HL-60 (cell line): ENCODE measurements at regions not wholly inside any gene's neighbourhood (a gene's known extent, or its start where the extent isn't known, plus 50 kb on each side); places are given as distances from the start of the nearest gene placed in this dataset.

Experiments
- POLR2AphosphoS5 ChIP-seq: IDR thresholded peaks from 2 replicates; pipeline ENCODE4 v1.6.1; 2012; ENCODE audit warnings: low read depth
- SPI1 ChIP-seq: IDR thresholded peaks from 2 replicates; pipeline ENCODE4 v1.6.1; 2012; ENCODE audit warnings: low read depth, mild to moderate bottlenecking, borderline replicate concordance
- TF ChIP-seq, protein P1 (sequence below): IDR thresholded peaks from one replicate; pipeline ENCODE4 v1.5.1; 2011; ENCODE audit warnings: low read length, control low read depth, inconsistent platforms; ENCODE audit not compliant: insufficient read depth
- TF ChIP-seq, protein P2 (sequence below): IDR thresholded peaks from 2 replicates; pipeline ENCODE4 v1.6.1; 2012; ENCODE audit warnings: low read depth; ENCODE audit not compliant: insufficient replicate concordance

DNA sequence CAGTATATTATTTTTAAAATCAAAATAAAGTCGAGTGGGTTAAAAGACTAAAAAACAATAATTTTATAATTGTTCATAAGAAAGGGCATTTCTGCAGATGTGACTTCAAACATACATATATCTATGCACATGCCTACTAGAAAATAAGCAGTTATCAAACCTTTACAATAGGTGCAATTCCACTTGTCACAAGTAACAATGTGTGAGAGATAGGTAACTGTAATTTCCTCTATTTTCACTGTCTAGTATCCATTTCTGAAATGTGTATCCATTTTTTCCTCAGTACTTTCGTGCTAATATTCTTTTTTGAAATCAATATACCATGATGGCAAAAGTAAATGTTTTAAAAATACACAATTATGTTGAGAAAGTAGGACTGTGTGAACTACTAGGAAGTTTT lies 96.9 kb upstream of the GNAI1 start:
- TF ChIP-seq, protein P1, sequence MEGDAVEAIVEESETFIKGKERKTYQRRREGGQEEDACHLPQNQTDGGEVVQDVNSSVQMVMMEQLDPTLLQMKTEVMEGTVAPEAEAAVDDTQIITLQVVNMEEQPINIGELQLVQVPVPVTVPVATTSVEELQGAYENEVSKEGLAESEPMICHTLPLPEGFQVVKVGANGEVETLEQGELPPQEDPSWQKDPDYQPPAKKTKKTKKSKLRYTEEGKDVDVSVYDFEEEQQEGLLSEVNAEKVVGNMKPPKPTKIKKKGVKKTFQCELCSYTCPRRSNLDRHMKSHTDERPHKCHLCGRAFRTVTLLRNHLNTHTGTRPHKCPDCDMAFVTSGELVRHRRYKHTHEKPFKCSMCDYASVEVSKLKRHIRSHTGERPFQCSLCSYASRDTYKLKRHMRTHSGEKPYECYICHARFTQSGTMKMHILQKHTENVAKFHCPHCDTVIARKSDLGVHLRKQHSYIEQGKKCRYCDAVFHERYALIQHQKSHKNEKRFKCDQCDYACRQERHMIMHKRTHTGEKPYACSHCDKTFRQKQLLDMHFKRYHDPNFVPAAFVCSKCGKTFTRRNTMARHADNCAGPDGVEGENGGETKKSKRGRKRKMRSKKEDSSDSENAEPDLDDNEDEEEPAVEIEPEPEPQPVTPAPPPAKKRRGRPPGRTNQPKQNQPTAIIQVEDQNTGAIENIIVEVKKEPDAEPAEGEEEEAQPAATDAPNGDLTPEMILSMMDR, result no peak
- TF ChIP-seq POLR2AphosphoS5 (no peak), SPI1 (no peak)
- TF ChIP-seq, protein P2, sequence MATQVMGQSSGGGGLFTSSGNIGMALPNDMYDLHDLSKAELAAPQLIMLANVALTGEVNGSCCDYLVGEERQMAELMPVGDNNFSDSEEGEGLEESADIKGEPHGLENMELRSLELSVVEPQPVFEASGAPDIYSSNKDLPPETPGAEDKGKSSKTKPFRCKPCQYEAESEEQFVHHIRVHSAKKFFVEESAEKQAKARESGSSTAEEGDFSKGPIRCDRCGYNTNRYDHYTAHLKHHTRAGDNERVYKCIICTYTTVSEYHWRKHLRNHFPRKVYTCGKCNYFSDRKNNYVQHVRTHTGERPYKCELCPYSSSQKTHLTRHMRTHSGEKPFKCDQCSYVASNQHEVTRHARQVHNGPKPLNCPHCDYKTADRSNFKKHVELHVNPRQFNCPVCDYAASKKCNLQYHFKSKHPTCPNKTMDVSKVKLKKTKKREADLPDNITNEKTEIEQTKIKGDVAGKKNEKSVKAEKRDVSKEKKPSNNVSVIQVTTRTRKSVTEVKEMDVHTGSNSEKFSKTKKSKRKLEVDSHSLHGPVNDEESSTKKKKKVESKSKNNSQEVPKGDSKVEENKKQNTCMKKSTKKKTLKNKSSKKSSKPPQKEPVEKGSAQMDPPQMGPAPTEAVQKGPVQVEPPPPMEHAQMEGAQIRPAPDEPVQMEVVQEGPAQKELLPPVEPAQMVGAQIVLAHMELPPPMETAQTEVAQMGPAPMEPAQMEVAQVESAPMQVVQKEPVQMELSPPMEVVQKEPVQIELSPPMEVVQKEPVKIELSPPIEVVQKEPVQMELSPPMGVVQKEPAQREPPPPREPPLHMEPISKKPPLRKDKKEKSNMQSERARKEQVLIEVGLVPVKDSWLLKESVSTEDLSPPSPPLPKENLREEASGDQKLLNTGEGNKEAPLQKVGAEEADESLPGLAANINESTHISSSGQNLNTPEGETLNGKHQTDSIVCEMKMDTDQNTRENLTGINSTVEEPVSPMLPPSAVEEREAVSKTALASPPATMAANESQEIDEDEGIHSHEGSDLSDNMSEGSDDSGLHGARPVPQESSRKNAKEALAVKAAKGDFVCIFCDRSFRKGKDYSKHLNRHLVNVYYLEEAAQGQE, result no peak
